SK-N-SH (cell line): ENCODE measurements at regions not wholly inside any gene's neighbourhood (a gene's known extent, or its start where the extent isn't known, plus 50 kb on each side); places are given as distances from the start of the nearest gene placed in this dataset.

ENCODE experiments used
- CTCF ChIA-PET: fragments of 300-600, 350-600 bp; formaldehyde crosslinking; extraction: SDS; loops from one replicate; lab custom pipeline; 2021; lab: Yijun Ruan, JAX
- POLR2A ChIA-PET: fragments of 350-600 bp; sonication (Branson Sonifier 250); formaldehyde crosslinking; extraction: SDS; loops from one replicate; lab custom pipeline; 2020; ENCODE audit warnings: antibody characterized with exemption, inconsistent platforms; lab: Yijun Ruan, JAX
- DNase-seq: peaks from one replicate; pipeline ENCODE4 v3.0.0; 2012
- H2AFZ ChIP-seq: fragments of 200-600 bp; sonication (generic); 2 replicates; pipeline ENCODE4 v1.8.1; 2016; ENCODE audit warnings: antibody characterized with exemption, mild to moderate bottlenecking, low read depth
- H3F3A ChIP-seq: fragments of 200-600 bp; sonication (generic); replicated peaks from 2 replicates; pipeline ENCODE3; 2016; ENCODE audit warnings: antibody characterized with exemption, mild to moderate bottlenecking; ENCODE audit not compliant: insufficient read depth
- H3K27ac ChIP-seq, 2 experiments: fragments of 200-500 bp in 1 of 2; fragments of 200-600 bp in 1 of 2; sonication (Bioruptor generic) in 1 of 2; sonication (generic), shearing (Covaris generic) in 1 of 2; 2 replicates each; pipeline versions ENCODE4 v1.5.1 to v1.6.1; 2014 to 2016; ENCODE audit warnings: low read depth in 2 of 2, inconsistent platforms in 1 of 2, low read length in 1 of 2, mild to moderate bottlenecking in 1 of 2, mixed read lengths in 1 of 2
- H3K27me3 ChIP-seq: fragments of 200-600 bp; sonication (generic), shearing (Covaris generic); 2 replicates; pipeline ENCODE4 v1.6.1; 2016; ENCODE audit warnings: mixed run types; ENCODE audit not compliant: insufficient read depth
- H3K36me3 ChIP-seq, 2 experiments: fragments of 200-500 bp in 1 of 2; fragments of 200-600 bp in 1 of 2; sonication (Bioruptor generic) in 1 of 2; sonication (generic) in 1 of 2; replicated peaks in 1 of 2; 2 replicates each; pipeline versions ENCODE3 to v1.5.1; 2014 to 2016; ENCODE audit warnings: low read length in 1 of 2, mild to moderate bottlenecking in 1 of 2; ENCODE audit not compliant: insufficient read depth in 2 of 2, control insufficient read depth in 1 of 2
- H3K4me1 ChIP-seq, 2 experiments: fragments of 200-500 bp in 1 of 2; fragments of 200-600 bp in 1 of 2; sonication (Bioruptor generic) in 1 of 2; sonication (generic), shearing (Covaris generic) in 1 of 2; 2 replicates each; pipeline versions ENCODE4 v1.5.1 to v1.6.1; 2014 to 2016; ENCODE audit warnings: low read depth in 1 of 2, low read length in 1 of 2, mixed run types in 1 of 2; ENCODE audit not compliant: insufficient read depth in 2 of 2, control insufficient read depth in 1 of 2
- H3K4me2 ChIP-seq: fragments of 200-600 bp; sonication (generic), shearing (Covaris generic); 2 replicates; pipeline ENCODE4 v1.6.1; 2017; ENCODE audit warnings: mixed run types
- H3K4me3 ChIP-seq, 2 experiments: fragments of 200-500 bp in 1 of 2; fragments of 200-600 bp in 1 of 2; sonication (Bioruptor generic) in 1 of 2; sonication (generic), shearing (Covaris generic) in 1 of 2; 2 replicates each; pipeline versions ENCODE4 v1.5.1 to v1.8.1; 2014 to 2016; ENCODE audit warnings: low read depth in 2 of 2, inconsistent platforms in 1 of 2, low read length in 1 of 2, mild to moderate bottlenecking in 1 of 2, mixed read lengths in 1 of 2, moderate library complexity in 1 of 2
- H3K79me2 ChIP-seq: fragments of 200-600 bp; sonication (generic); 2 replicates; pipeline ENCODE4 v1.8.1; 2017; ENCODE audit warnings: mild to moderate bottlenecking; ENCODE audit not compliant: insufficient read depth
- H3K9ac ChIP-seq: fragments of 200-600 bp; sonication (generic); 2 replicates; pipeline ENCODE4 v1.6.1; 2017; ENCODE audit warnings: mixed run types
- H3K9me2 ChIP-seq: fragments of 200-600 bp; sonication (generic); 2 replicates; pipeline ENCODE4 v1.6.1; 2017; ENCODE audit warnings: mixed run types
- H3K9me3 ChIP-seq: fragments of 200-600 bp; sonication (generic); 2 replicates; pipeline ENCODE4 v1.6.1; 2017; ENCODE audit warnings: mixed run types, mild to moderate bottlenecking, moderate library complexity
- H4K20me1 ChIP-seq: fragments of 200-600 bp; sonication (generic); 2 replicates; pipeline ENCODE4 v1.6.1; 2017; ENCODE audit warnings: mild to moderate bottlenecking, mixed run types; ENCODE audit not compliant: insufficient read depth
- CTCF ChIP-seq: fragments of 200-600 bp; sonication (generic); IDR thresholded peaks from 2 replicates; pipeline ENCODE4 v1.6.1; 2017; ENCODE audit warnings: antibody characterized with exemption, mild to moderate bottlenecking, moderate library complexity
- EP300 ChIP-seq, 2 experiments: IDR thresholded peaks; 2 replicates each; pipeline versions ENCODE4 v1.4.0 to v1.6.1; 2012; ENCODE audit warnings: borderline replicate concordance in 1 of 2, low read depth in 1 of 2, low read length in 1 of 2
- GABPA ChIP-seq: IDR thresholded peaks from 2 replicates; pipeline ENCODE4 v1.4.0; 2012; ENCODE audit warnings: low read depth, mild to moderate bottlenecking
- IRF3 ChIP-seq: fragments of 150-350 bp; IDR thresholded peaks from 2 replicates; pipeline ENCODE4 v1.6.1; 2016; ENCODE audit warnings: mild to moderate bottlenecking, low read depth, low read length
- JUND ChIP-seq: IDR thresholded peaks from 2 replicates; pipeline ENCODE4 v1.4.0; 2012
- MXI1 ChIP-seq: IDR thresholded peaks from 2 replicates; pipeline ENCODE4 v1.6.1; 2012; ENCODE audit warnings: mild to moderate bottlenecking, low read depth, low read length, improper control_type of control experiment
- NRF1 ChIP-seq: IDR thresholded peaks from 2 replicates; pipeline ENCODE4 v1.6.1; 2012; ENCODE audit warnings: low read depth, mild to moderate bottlenecking, low read length
- POLR2AphosphoS5 ChIP-seq: IDR thresholded peaks from 2 replicates; pipeline ENCODE4 v1.6.1; 2012; ENCODE audit warnings: low read depth, low read length
- REST ChIP-seq: IDR thresholded peaks from 2 replicates; pipeline ENCODE4 v1.6.1; 2012; ENCODE audit warnings: mild to moderate bottlenecking, low read depth, low read length, moderate library complexity
- RFX5 ChIP-seq: IDR thresholded peaks from 2 replicates; pipeline ENCODE4 v1.6.1; 2012; ENCODE audit warnings: mild to moderate bottlenecking, improper control_type of control experiment, low read length
- RXRA ChIP-seq: IDR thresholded peaks from 2 replicates; pipeline ENCODE4 v1.4.0; 2012; ENCODE audit warnings: low read depth, mild to moderate bottlenecking, borderline replicate concordance
- SIN3A ChIP-seq: IDR thresholded peaks from 2 replicates; pipeline ENCODE4 v1.6.1; 2012; ENCODE audit warnings: low read depth, mild to moderate bottlenecking, low read length, moderate library complexity, borderline replicate concordance
- TCF12 ChIP-seq: IDR thresholded peaks from 2 replicates; pipeline ENCODE4 v1.4.0; 2012
- YY1 ChIP-seq: IDR thresholded peaks from 2 replicates; pipeline ENCODE4 v1.4.0; 2012; ENCODE audit warnings: low read depth, mild to moderate bottlenecking
- ZBTB33 ChIP-seq: IDR thresholded peaks from 2 replicates; pipeline ENCODE4 v1.4.0; 2012; ENCODE audit warnings: low read depth, borderline replicate concordance
- WGBS: methylation state at CpG from one replicate; pipeline ENCODE4 v1.1.6; 2017; ENCODE audit warnings: low lambda C conversion rate; 5-methylcytosine and 5-hydroxymethylcytosine counted together

- TF ChIP-seq ZBTB33 (no peak), IRF3 (no peak), SIN3A (no peak)
Observed at GRCh38 chr9:79242489-79242888, 329.3 kb upstream of the TLE4 start (continued).

- Histone ChIP-seq H3K36me3 (no peaks in the 10 kb centered on the region), H3K27ac (no peak overlapping the region), H2AFZ (no peak overlapping the region), H4K20me1 (no peaks in the 10 kb centered on the region), H3K9me2 (no peaks in the 10 kb centered on the region), H3K27me3 (no peaks in the 10 kb centered on the region), H3K4me1 (no peaks in the 10 kb centered on the region; a peak in 1 of 4 replicates), H3K4me3 (no peak overlapping the region), H3F3A (no peaks in the 10 kb centered on the region), H3K9ac (no peak overlapping the region), H3K79me2 (no peaks in the 10 kb centered on the region), H3K4me2 (no peak overlapping the region), H3K9me3 (no peaks in the 10 kb centered on the region)
- 88% methylated on average over 1 of the region's 1 CpG for WGBS
- DNase-seq: no peak
- CTCF ChIA-PET: no interaction called here
- TF ChIP-seq ZBTB33 (no peak), POLR2AphosphoS5 (no peak), SIN3A (no peak), EP300 (IDR thresholded peaks at IDR 0.05; ENCODE audit: borderline replicate concordance in 1 of 2, low read depth in 1 of 2, low read length in 1 of 2) (no peak), GABPA (no peak)
- POLR2A ChIA-PET: no interaction called here
Observed at GRCh38 chr9:79246170-79246569, 325.6 kb upstream of the TLE4 start.

- H3F3A ChIP-seq: no peaks in the 10 kb centered on the region
- no peak overlapping the region for H3K4me3 ChIP-seq
- no peaks in the 10 kb centered on the region for H3K79me2 ChIP-seq
- H3K27me3 ChIP-seq: no peaks in the 10 kb centered on the region
- no peaks in the 10 kb centered on the region; a peak in 1 of 4 replicates for H3K4me1 ChIP-seq
- no peak overlapping the region; a peak in 1 of 4 replicates for H3K27ac ChIP-seq
- ChIA-PET POLR2A (no interaction called here), CTCF (interaction anchor here (0.8 kb wide), 1 partner anchor 12 kb away, joined by 3 read pairs; no protein-coding TSS in a partner anchor)
- H3K4me2 ChIP-seq: no peak overlapping the region
- H3K36me3 ChIP-seq: no peaks in the 10 kb centered on the region
- no peaks in the 10 kb centered on the region for H3K9me2 ChIP-seq
- no peak overlapping the region for H3K9ac ChIP-seq
- no peak overlapping the region for H2AFZ ChIP-seq
- H4K20me1 ChIP-seq: no peaks in the 10 kb centered on the region
- DNase-seq: no peak
- no peaks in the 10 kb centered on the region for H3K9me3 ChIP-seq
- TF ChIP-seq NRF1 (no peak), RFX5 (no peak), MXI1 (no peak), REST (no peak), RXRA (peak; percentile 59), TCF12 (peak; percentile 93), EP300 (IDR thresholded peaks at IDR 0.05; ENCODE audit: borderline replicate concordance in 1 of 2, low read depth in 1 of 2, low read length in 1 of 2) (peak in 1 of 2 experiments; percentile 49; a peak in 1 of 4 replicates), CTCF (no peak), JUND (peak; percentile 47), POLR2AphosphoS5 (peak; percentile 32; the same call in 1 of the 2 replicates), YY1 (no peak)
Observed at GRCh38 chr9:79247021-79247420, 324.7 kb upstream of the TLE4 start.
